ENCODE measurements at regions not wholly inside any gene's neighbourhood (a gene's known extent, or its start where the extent isn't known, plus 50 kb on each side); places are given as distances from the start of the nearest gene placed in this dataset.

- Histone ChIP-seq H3K4me3 (no peak overlapping the region), H3K4me1 (no peaks in the 10 kb centered on the region), H3K27me3 (no peaks in the 10 kb centered on the region), H3K27ac (no peak overlapping the region), H3K9me3 (no peaks in the 10 kb centered on the region), H3K36me3 (no peaks in the 10 kb centered on the region)
- no peak for DNase-seq
- in situ Hi-C loops (cut with MboI; ENCODE audit: low pct_ligation_motif_present in 1 of 4, low pct_unique_long_range_greater_than_20kb in 1 of 4, low sequenced_read_pairs in 3 of 4): no loop called here
- WGBS, 2 donors (ENCODE audit: low coverage in 1 of 2): 61 to 72% methylated on average over 2 to 3 of the region's 3 CpGs
- TF ChIP-seq POLR2A (IDR thresholded peaks at IDR 0.05): no peak
- no peak for TF ChIP-seq EP300 (IDR thresholded peaks at IDR 0.05; ENCODE audit: low read depth)
- TF ChIP-seq CTCF (IDR thresholded peaks at IDR 0.05): no peak
- no peak for TF ChIP-seq POLR2AphosphoS5 (IDR thresholded peaks at IDR 0.05)
- intact Hi-C loops (cut with DNase I; ENCODE audit: low total_unique reads): no loop called here
These were observed 274.0 kb upstream of the DSEL start for GRCh38 chr18:67790527-67790926.

GRCh38 chr18:67789165-67789545, 272.6 kb upstream of the DSEL start:
- in situ Hi-C loops (cut with MboI; ENCODE audit: low pct_ligation_motif_present in 1 of 4, low pct_unique_long_range_greater_than_20kb in 1 of 4, low sequenced_read_pairs in 3 of 4): no loop called here
- DNase-seq: no peak
- H3K36me3 ChIP-seq: no peaks in the 10 kb centered on the region
- no peaks in the 10 kb centered on the region for H3K9me3 ChIP-seq
- 89% methylated on average over 9 of the region's 9 CpGs; no CpG with 5 or more reads in 1 of the 2 donors for WGBS, 2 donors (ENCODE audit: low coverage in 1 of 2)
- H3K4me1 ChIP-seq: no peaks in the 10 kb centered on the region
- no peak for TF ChIP-seq POLR2A (IDR thresholded peaks at IDR 0.05)
- TF ChIP-seq POLR2AphosphoS5 (IDR thresholded peaks at IDR 0.05): no peak
- TF ChIP-seq EP300 (IDR thresholded peaks at IDR 0.05; ENCODE audit: low read depth): no peak
- no peak for TF ChIP-seq CTCF (IDR thresholded peaks at IDR 0.05)
- intact Hi-C loops (cut with DNase I; ENCODE audit: low total_unique reads): loop anchor here (5.0 kb wide), 1 partner anchor 1278 kb away; no protein-coding TSS in a partner anchor
- H3K27ac ChIP-seq: no peak overlapping the region
- no peak overlapping the region for H3K4me3 ChIP-seq
- H3K27me3 ChIP-seq: no peaks in the 10 kb centered on the region

- no peaks in the 10 kb centered on the region for H3K9me3 ChIP-seq
- DNase-seq: no peak
- H3K4me1 ChIP-seq: no peaks in the 10 kb centered on the region
- H3K36me3 ChIP-seq: no peaks in the 10 kb centered on the region
- H3K4me3 ChIP-seq: no peak overlapping the region
- TF ChIP-seq POLR2AphosphoS5 (IDR thresholded peaks at IDR 0.05): no peak
- TF ChIP-seq CTCF (IDR thresholded peaks at IDR 0.05): no peak
- no peak for TF ChIP-seq POLR2A (IDR thresholded peaks at IDR 0.05)
- no peak for TF ChIP-seq EP300 (IDR thresholded peaks at IDR 0.05; ENCODE audit: low read depth)
- 51 to 79% methylated on average over 3 to 12 of the region's 12 CpGs for WGBS, 2 donors (ENCODE audit: low coverage in 1 of 2)
- no peak overlapping the region for H3K27ac ChIP-seq
- no peaks in the 10 kb centered on the region for H3K27me3 ChIP-seq
- intact Hi-C loops (cut with DNase I; ENCODE audit: low total_unique reads) (loop anchor here (5.0 kb wide), 1 partner anchor 1279 kb away; no protein-coding TSS in a partner anchor), in situ Hi-C loops (cut with MboI; ENCODE audit: low pct_ligation_motif_present in 1 of 4, low pct_unique_long_range_greater_than_20kb in 1 of 4, low sequenced_read_pairs in 3 of 4) (no loop called here)
These were observed 272.0 kb upstream of the DSEL start for GRCh38 chr18:67788310-67789164.

GRCh38 chr18:67783196-67783946, 266.9 kb upstream of the DSEL start:
- TF ChIP-seq POLR2A (IDR thresholded peaks at IDR 0.05) (no peak), POLR2AphosphoS5 (IDR thresholded peaks at IDR 0.05) (no peak), EP300 (IDR thresholded peaks at IDR 0.05; ENCODE audit: low read depth) (no peak), CTCF (IDR thresholded peaks at IDR 0.05) (no peak)
- WGBS, 2 donors (ENCODE audit: low coverage in 1 of 2): 80 to 83% methylated on average over 1 of the region's 1 CpG
- no peaks in the 10 kb centered on the region for H3K27me3 ChIP-seq
- no peaks in the 10 kb centered on the region for H3K4me1 ChIP-seq
- H3K4me3 ChIP-seq: no peak overlapping the region
- DNase-seq: no peak
- in situ Hi-C loops (cut with MboI; ENCODE audit: low pct_ligation_motif_present in 1 of 4, low pct_unique_long_range_greater_than_20kb in 1 of 4, low sequenced_read_pairs in 3 of 4): no loop called here
- H3K36me3 ChIP-seq: no peaks in the 10 kb centered on the region
- H3K9me3 ChIP-seq: no peaks in the 10 kb centered on the region
- H3K27ac ChIP-seq: no peak overlapping the region
- intact Hi-C loops (cut with DNase I; ENCODE audit: low total_unique reads): no loop called here
